ENCODE measurements at regions not wholly inside any gene's neighbourhood (a gene's known extent, or its start where the extent isn't known, plus 50 kb on each side); places are given as distances from the start of the nearest gene placed in this dataset.

GRCh38 chr2:239884875-239885274, 140.3 kb downstream of the NDUFA10 start:
- intact Hi-C loops (cut with DNase I, micrococcal nuclease) = no loop called here
- DNase-seq (no peak), ATAC-seq (no peak)

DNA sequence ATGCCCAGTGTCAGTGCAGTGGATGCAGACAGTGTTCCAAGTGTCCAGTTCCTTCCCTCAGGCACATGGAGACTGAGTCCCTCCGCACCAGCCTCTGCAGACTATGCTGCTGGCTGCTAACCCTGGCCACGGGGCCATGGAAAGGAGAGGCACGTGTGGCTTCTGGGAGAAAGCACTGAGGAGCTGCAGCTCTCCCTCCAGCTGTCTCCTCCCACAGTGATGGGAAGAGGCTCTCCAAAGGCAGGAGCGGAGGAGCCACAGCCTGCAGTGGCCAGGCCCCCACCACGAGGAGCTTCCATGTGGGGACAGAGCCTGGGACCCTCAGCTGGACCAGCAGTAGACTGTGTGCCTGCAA, 141.1 kb downstream of the NDUFA10 start:
- intact Hi-C loops (cut with DNase I, micrococcal nuclease) = no loop called here
- ATAC-seq (no peak), DNase-seq (no peak)

- intact Hi-C loops (cut with DNase I, micrococcal nuclease) = no loop called here
- DNase-seq (no peak), ATAC-seq (no peak)
These were observed 141.7 kb downstream of the NDUFA10 start for GRCh38 chr2:239883326-239884050.

DNA sequence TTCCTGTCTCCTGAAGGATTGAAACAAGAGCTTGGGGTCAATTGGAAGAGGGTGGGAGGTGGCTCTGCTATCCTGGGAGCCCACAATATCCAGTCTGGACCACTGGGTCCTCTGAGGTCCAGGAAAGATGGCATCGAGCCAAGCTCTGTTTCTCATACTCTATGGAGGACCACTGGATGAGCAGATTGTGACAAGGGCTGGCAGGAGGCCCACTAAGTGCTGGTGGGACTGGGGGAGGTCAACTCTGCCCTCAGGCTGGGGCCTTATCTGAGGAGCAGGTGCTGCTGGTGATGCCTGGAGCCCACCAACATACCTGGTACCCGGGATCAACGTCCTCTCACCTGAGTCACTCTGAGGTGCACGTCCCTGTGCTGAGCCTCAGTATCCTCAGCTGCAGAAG, 142.4 kb downstream of the NDUFA10 start:
- DNase-seq (no peak), ATAC-seq (no peak)
- intact Hi-C loops (cut with DNase I, micrococcal nuclease) = no loop called here

DNA sequence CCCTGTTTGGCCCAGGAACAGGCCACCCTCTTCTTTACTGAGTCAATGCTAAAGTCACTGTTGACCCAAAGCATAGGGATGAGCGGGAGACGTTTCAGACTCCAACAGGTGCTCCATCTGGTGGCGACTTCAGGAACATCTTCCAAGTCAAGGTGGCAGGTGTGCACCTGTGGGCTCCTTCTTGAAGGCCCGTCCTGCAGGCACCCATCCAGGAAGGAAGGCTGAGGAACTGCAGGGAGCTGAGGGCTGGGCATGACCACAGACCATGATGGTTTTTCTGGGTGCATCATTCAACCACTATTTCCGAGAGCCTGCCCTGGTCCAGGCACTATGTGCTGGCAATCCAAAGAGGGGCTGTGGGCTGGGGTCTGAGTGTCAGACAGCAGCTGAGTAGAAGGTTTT, 142.8 kb downstream of the NDUFA10 start:
- ATAC-seq = peak; percentile 87
- intact Hi-C loops (cut with DNase I, micrococcal nuclease) = no loop called here

DNA sequence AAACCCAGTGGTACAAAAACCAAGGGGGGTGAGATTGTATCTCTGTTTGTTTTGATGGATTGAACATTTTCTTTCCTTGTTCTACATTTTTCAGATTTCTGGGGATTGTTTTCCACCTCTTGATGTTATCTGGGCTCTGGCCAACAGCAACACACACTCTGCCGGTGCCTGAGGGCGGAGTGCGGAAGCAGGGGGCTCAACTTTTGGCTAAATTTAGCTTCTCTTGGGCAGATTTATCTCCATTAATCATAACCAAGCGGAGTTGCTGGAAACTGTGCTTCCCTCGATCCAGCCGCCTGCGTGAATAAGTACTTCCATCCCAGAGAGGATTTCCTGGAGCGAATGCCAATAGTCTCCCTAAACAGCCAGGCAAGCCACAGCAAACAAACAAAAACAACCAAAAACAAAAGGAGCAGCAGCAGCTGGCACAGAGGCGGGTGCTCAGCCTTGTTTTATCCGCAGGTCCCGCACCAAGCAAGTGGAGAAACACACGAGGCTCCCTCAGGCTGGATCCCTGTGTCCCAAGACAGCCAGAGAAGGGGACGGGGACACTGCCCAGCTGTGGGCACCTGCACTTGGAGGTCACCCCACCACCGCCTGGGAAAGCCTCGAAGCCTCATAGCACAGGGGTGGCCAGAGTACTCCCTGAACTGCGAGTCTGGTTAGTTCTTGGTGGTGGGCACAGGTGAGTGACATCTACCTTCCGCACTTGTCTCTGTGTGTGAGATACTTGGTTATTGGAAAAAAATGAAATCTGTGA, 143.4 kb downstream of the NDUFA10 start:
- intact Hi-C loops (cut with DNase I, micrococcal nuclease) = no loop called here
- DNase-seq = no peak
- no peak for ATAC-seq

More for the DNA sequence above, 142.8 kb downstream of the NDUFA10 start:
- DNase-seq = peak; percentile 41 to 72

- ATAC-seq = no peak
- intact Hi-C loops (cut with DNase I, micrococcal nuclease) = no loop called here
- no peak for DNase-seq
These were observed 144.1 kb downstream of the NDUFA10 start for GRCh38 chr2:239881031-239881471.

GRCh38 chr2:239880396-239880795, 144.7 kb downstream of the NDUFA10 start:
- intact Hi-C loops (cut with DNase I, micrococcal nuclease) = no loop called here
- ATAC-seq (no peak), DNase-seq (no peak)

GRCh38 chr2:239879423-239880084, 145.6 kb downstream of the NDUFA10 start:
- ATAC-seq (no peak), DNase-seq (no peak)
- intact Hi-C loops (cut with DNase I, micrococcal nuclease) = no loop called here

- DNase-seq (no peak), ATAC-seq (no peak)
- intact Hi-C loops (cut with DNase I, micrococcal nuclease) = no loop called here
These were observed 146.5 kb downstream of the NDUFA10 start for GRCh38 chr2:239878686-239879085.

DNA sequence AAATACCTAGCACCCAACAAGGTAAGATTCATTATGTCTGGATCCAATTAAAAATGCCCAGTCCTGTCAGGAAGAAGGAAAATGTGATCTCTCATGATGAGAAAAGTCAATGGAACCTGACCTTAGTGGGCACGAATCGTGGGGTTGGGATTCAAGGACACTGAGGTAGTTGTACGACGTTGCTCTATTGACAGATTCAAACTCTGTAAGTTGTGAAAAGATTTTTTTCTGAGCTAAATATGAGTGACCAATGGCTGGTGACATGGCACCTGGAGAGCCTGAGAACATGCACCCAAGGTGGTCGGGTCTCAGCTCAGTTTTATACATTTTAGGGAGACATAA, 148.2 kb downstream of the NDUFA10 start:
- intact Hi-C loops (cut with DNase I, micrococcal nuclease) = no loop called here
- ATAC-seq (no peak), DNase-seq (no peak)

DNA sequence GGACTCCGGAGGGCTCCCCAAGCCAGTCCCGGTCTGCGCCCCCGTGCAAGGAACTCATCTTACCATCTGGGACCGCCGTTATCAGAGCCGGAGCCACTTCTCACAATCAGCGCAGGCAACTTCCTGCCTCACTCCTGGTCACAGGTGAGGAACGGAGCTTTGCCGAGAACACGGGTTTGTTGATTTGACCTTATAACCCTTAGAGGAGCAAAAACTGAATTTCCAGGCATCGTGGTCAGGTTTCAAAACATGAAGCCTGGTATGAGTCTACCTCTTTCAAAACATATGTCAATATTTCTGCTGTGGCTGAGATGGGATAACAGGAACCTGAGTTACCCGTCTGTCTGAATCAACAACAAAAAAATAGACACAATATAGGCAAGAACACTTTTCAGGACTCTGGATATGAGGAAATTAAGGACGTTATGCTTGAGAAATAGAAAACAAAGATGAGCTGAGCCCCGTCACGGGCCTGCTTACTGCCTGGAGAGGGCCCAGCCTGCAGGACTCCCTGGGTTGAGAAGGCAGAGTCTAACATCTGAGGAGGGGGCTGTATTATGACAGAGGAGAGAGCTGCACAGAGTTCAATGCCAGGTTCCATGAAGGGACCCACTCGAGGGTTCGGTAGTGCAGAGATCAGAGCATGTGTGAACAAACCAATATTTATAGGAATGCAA, 148.7 kb downstream of the NDUFA10 start:
- DNase-seq (no peak), ATAC-seq (no peak)
- intact Hi-C loops (cut with DNase I, micrococcal nuclease) = no loop called here

DNA sequence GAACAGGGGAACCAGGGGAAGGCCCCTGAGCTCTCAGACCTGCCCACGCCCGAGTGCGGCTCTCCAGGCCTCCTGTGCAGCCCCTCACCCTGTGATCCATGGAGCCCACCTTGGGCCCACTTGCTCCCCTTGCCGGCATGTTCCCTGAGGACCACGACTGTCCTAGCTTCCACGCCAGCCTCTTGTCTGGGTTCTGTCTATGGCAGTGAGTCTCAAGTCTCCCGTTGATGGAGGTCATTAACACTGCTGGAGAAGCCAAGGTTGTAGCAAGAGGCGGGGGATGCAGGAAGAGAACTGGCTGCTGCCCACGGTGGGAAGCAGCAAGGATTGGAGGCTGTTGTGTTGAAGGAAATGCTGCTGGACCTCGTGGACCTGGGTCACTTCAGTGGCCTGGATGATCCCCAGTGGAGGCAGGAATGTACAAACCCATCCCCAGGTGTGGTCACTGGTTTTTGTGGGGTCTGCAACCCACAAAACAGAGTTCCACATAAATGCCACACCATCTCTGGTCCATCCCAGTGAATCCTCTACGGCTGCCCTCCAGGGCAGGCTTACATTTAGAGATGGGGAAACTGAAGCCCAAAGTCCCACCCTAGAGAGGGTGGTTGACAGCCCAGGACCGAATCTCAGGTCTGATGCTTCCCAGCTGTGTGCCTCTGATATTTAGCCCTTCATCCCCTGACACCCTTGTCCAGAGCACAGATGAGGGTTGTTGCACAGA, 150.3 kb downstream of the NDUFA10 start:
- DNase-seq (no peak), ATAC-seq (no peak)
- intact Hi-C loops (cut with DNase I, micrococcal nuclease) = no loop called here

- DNase-seq = no peak
- intact Hi-C loops (cut with DNase I, micrococcal nuclease) = no loop called here
- no peak for ATAC-seq
These were observed 151.2 kb downstream of the NDUFA10 start for GRCh38 chr2:239873656-239874635.

DNA sequence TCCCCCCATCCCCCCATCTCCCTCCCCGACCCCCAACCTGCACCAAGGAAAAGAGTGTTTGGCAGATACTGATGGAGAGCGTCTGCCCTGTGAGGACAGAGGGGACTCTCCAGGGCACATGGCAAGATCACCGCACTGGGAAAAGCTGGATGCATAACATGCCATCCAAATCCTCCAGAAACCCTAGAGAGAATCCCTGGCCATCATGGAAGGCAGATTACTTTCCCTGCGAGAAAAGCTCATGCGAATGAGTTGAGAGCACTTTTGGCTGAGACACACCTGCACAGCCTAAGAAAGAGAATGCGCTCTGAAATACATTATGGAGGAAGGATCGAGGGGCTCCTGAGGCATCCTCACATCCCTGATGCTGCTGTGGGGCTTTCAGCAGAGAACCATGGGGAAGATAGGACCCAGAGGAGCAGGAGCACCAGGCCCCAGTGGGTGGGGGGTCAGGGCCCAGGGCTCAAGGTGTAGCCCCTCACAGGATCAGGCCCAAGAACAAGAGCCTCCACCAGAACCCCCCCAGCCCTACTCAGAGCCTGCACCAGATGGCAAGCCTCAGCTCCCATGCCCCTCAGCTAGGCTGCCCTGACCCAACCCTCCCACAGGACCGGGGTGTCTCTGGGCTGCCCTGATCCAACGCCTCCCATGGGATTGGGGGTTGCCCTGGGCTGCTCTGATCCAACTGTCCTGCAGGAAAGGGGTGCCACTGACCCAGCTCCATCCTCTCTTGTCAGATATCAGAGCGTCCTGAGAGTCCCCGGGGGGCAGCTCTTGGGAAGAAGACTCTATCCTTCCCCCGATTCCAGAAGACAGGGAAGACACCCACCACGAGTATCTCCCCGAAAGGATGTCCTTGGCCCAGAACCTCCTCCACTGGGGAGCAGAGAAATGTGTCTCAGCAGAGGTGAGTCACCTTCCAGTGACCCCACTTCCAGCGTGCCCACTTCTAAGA, 153.4 kb downstream of the NDUFA10 start:
- ATAC-seq (no peak), DNase-seq (no peak)
- intact Hi-C loops (cut with DNase I, micrococcal nuclease) = no loop called here

- DNase-seq (no peak), ATAC-seq (no peak)
- intact Hi-C loops (cut with DNase I, micrococcal nuclease) = no loop called here
These were observed 154.3 kb downstream of the NDUFA10 start for GRCh38 chr2:239870863-239871262.

DNA sequence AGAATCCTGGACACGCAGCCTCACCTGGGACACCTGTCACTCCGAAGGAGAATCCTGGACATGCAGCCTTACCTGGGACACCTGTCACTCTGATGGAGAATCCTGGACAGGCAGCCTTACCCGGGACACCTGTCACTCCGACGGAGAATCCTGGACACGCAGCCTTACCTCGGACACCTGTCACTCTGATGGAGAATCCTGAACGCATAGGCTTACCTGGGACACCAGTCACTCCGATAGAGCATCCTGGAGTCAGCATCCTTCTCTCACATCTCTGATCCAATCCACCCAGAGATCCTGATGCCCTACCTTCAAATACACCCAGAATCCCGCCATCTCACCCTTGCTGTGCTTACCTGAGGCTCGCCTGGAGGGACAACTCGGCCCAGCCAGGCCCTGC, 154.9 kb downstream of the NDUFA10 start:
- ATAC-seq (no peak), DNase-seq (no peak)
- intact Hi-C loops (cut with DNase I, micrococcal nuclease) = no loop called here

Data from left colon (tissue), 2 donors.